ENCODE measurements at regions not wholly inside any gene's neighbourhood (a gene's known extent, or its start where the extent isn't known, plus 50 kb on each side); places are given as distances from the start of the nearest gene placed in this dataset.
A peak's percentile ranks its signal among the peaks of the same experiment; 100 is the strongest.

DNA sequence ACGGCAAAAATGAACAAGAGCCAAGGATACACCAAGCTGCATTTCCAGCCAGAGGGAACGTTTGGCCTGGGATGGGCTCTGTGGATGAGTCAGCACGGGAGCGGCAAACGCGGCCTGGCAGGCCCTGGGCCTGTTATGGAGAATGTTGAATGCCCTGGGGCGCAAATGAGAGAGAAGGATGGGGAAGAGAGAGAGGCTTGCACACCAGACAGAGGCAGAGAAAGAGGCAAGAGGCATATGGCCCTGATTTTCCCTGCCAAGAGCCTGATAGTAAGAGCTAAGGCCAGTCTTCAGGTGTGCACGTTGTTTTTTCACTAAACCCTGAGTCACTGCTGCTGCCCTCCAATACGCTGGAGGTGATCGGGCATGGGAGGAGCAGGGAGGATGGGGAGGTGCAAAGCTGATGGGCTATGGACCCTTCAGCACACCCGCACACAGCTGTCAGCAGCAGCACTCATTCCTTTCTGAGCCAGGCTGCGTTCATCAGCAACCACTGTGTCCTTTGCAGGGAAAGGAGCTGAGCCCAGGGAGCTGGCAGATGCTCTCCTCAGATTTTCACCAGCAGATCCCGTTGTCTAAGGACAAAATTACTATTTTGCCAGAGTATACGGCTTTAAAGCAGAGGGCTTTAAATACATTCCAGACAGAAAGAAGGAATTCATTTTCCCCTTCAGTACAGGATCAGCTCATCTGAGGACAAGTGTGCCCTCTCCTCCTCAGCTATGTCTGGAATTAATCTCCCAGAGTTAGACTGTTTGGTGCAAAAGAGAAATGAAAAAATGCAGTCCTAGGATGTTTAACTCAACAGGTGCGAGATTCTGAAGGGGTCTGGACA, 61.7 kb upstream of the SLC22A23 start:
- TF ChIP-seq, protein P1, sequence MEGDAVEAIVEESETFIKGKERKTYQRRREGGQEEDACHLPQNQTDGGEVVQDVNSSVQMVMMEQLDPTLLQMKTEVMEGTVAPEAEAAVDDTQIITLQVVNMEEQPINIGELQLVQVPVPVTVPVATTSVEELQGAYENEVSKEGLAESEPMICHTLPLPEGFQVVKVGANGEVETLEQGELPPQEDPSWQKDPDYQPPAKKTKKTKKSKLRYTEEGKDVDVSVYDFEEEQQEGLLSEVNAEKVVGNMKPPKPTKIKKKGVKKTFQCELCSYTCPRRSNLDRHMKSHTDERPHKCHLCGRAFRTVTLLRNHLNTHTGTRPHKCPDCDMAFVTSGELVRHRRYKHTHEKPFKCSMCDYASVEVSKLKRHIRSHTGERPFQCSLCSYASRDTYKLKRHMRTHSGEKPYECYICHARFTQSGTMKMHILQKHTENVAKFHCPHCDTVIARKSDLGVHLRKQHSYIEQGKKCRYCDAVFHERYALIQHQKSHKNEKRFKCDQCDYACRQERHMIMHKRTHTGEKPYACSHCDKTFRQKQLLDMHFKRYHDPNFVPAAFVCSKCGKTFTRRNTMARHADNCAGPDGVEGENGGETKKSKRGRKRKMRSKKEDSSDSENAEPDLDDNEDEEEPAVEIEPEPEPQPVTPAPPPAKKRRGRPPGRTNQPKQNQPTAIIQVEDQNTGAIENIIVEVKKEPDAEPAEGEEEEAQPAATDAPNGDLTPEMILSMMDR (IDR thresholded peaks at IDR 0.05; ENCODE audit: insufficient read depth in 1 of 2, low read depth in 1 of 2, low read length in 1 of 2, severe bottlenecking in 1 of 2, unreplicated experiment in 1 of 2): no peak
- Mint-ChIP-seq H3K4me1 (ENCODE audit: low read depth, unreplicated experiment) (peaks cover 18% of the 10 kb centered on the region), H3K9me3 (ENCODE audit: unreplicated experiment) (peaks cover 11% of the 10 kb centered on the region), H3K4me3 (ENCODE audit: unreplicated experiment) (no peak overlapping the region), H3K27me3 (ENCODE audit: insufficient read depth, unreplicated experiment) (no peaks in the 10 kb centered on the region), H3K36me3 (ENCODE audit: insufficient read depth, unreplicated experiment) (no peaks in the 10 kb centered on the region), H3K27ac (ENCODE audit: unreplicated experiment) (peak overlapping the region; percentile 14)
- H3K4me1 ChIP-seq: peaks cover 52% of the 10 kb centered on the region
- ChIA-PET CTCF (interaction anchor here (0.8 kb wide), 1 partner anchor 8 kb away, joined by 3 read pairs; no protein-coding TSS in a partner anchor), POLR2A (interaction anchor here (0.5 kb wide), 1 partner anchor 104 kb away, joined by 7 read pairs; no protein-coding TSS in a partner anchor)
- intact Hi-C loops (cut with micrococcal nuclease; ENCODE audit: unreplicated experiment): no loop called here
- peak in 1 of 2 experiments; percentile 58 for DNase-seq
- no peak overlapping the region for H3K4me3 ChIP-seq (ENCODE audit: low read depth, low read length)
- H3K27me3 ChIP-seq (replicated peaks; ENCODE audit: control insufficient read depth, insufficient read depth, low read length): no peaks in the 10 kb centered on the region
- BruUV-seq (replicated peaks): no TSS peak
- no peaks in the 10 kb centered on the region for H3K36me3 ChIP-seq (ENCODE audit: control insufficient read depth, insufficient read depth, low read length)
- no peaks in the 10 kb centered on the region for H3K9me3 ChIP-seq

DNA sequence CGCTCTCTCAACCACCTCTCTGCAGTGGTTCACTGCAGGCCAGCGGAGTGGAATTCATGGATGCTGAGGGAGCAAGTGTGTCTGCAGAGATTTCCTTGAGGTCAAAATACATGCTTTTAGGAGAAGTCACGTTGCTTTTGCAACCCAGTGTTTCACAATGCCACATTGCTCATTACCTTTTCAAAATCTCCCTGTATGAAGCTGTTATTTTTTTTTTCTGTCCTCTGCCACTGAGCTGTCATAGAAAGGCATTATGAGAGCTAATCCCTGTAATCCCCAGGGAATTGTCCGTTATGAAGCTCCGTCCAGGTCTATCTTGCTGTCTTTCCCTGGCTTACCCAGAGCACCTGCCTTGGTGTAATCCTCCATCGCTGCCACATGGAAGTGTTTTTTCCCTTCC, 60.5 kb upstream of the SLC22A23 start:
- ChIA-PET CTCF (no interaction called here), POLR2A (no interaction called here)
- intact Hi-C loops (cut with micrococcal nuclease; ENCODE audit: unreplicated experiment): no loop called here
- no peaks in the 10 kb centered on the region for H3K27me3 Mint-ChIP-seq (ENCODE audit: insufficient read depth, unreplicated experiment)
- no TSS peak for BruUV-seq (replicated peaks)
- H3K27me3 ChIP-seq (replicated peaks; ENCODE audit: control insufficient read depth, insufficient read depth, low read length): no peaks in the 10 kb centered on the region
- H3K36me3 Mint-ChIP-seq (ENCODE audit: insufficient read depth, unreplicated experiment): no peaks in the 10 kb centered on the region
- H3K36me3 ChIP-seq (ENCODE audit: control insufficient read depth, insufficient read depth, low read length): no peaks in the 10 kb centered on the region
- no peak for DNase-seq
- peaks cover 48% of the 10 kb centered on the region for H3K4me1 ChIP-seq
- H3K27ac Mint-ChIP-seq (ENCODE audit: unreplicated experiment): peak overlapping the region; percentile 42
- H3K9me3 ChIP-seq: no peaks in the 10 kb centered on the region
- peaks cover 11% of the 10 kb centered on the region for H3K9me3 Mint-ChIP-seq (ENCODE audit: unreplicated experiment)
- no peak overlapping the region for H3K4me3 ChIP-seq (ENCODE audit: low read depth, low read length)
- peaks cover 10% of the 10 kb centered on the region for H3K4me1 Mint-ChIP-seq (ENCODE audit: low read depth, unreplicated experiment)
- TF ChIP-seq, protein P1 (IDR thresholded peaks at IDR 0.05; ENCODE audit: insufficient read depth in 1 of 2, low read depth in 1 of 2, low read length in 1 of 2, severe bottlenecking in 1 of 2, unreplicated experiment in 1 of 2): no peak
- H3K4me3 Mint-ChIP-seq (ENCODE audit: unreplicated experiment): no peak overlapping the region

GRCh38 chr6:3516092-3516491, 59.2 kb upstream of the SLC22A23 start:
- CTCF ChIA-PET: no interaction called here
- H3K27ac Mint-ChIP-seq (ENCODE audit: unreplicated experiment): no peak overlapping the region
- H3K4me3 Mint-ChIP-seq (ENCODE audit: unreplicated experiment): no peak overlapping the region
- H3K9me3 Mint-ChIP-seq (ENCODE audit: unreplicated experiment): peaks cover 11% of the 10 kb centered on the region
- Histone ChIP-seq H3K4me1 (peaks cover 43% of the 10 kb centered on the region), H3K4me3 (ENCODE audit: low read depth, low read length) (no peak overlapping the region), H3K9me3 (no peaks in the 10 kb centered on the region), H3K36me3 (ENCODE audit: control insufficient read depth, insufficient read depth, low read length) (no peaks in the 10 kb centered on the region), H3K27me3 (replicated peaks; ENCODE audit: control insufficient read depth, insufficient read depth, low read length) (no peaks in the 10 kb centered on the region)
- POLR2A ChIA-PET: no interaction called here
- no peak for DNase-seq
- no TSS peak for BruUV-seq (replicated peaks)
- H3K36me3 Mint-ChIP-seq (ENCODE audit: insufficient read depth, unreplicated experiment): no peaks in the 10 kb centered on the region
- TF ChIP-seq, protein P1 (IDR thresholded peaks at IDR 0.05; ENCODE audit: insufficient read depth in 1 of 2, low read depth in 1 of 2, low read length in 1 of 2, severe bottlenecking in 1 of 2, unreplicated experiment in 1 of 2): no peak
- no peaks in the 10 kb centered on the region for H3K27me3 Mint-ChIP-seq (ENCODE audit: insufficient read depth, unreplicated experiment)
- intact Hi-C loops (cut with micrococcal nuclease; ENCODE audit: unreplicated experiment): no loop called here
- H3K4me1 Mint-ChIP-seq (ENCODE audit: low read depth, unreplicated experiment): peaks cover 12% of the 10 kb centered on the region

Measured in Caco-2 (cell line).